Trophoblast cell (in vitro differentiated cells and primary cell): ENCODE measurements at regions not wholly inside any gene's neighbourhood (a gene's known extent, or its start where the extent isn't known, plus 50 kb on each side); places are given as distances from the start of the nearest gene placed in this dataset.
A peak's percentile ranks its signal among the peaks of the same experiment; 100 is the strongest.

Experiments
- DNase-seq, 2 donors: peaks; one replicate each; pipeline ENCODE4 v3.0.0-alpha.2; 2016
- H2AFZ ChIP-seq: 2 replicates; pipeline ENCODE4 v1.6.1; 2013; ENCODE audit warnings: low read length, moderate library complexity, mild to moderate bottlenecking; ENCODE audit not compliant: insufficient read depth, poor library complexity
- H2AK5ac ChIP-seq: 2 replicates; pipeline ENCODE4 v1.6.1; 2013; ENCODE audit warnings: mild to moderate bottlenecking, low read length
- H2BK120ac ChIP-seq: 2 replicates; pipeline ENCODE4 v1.6.1; 2013; ENCODE audit warnings: low read length, mild to moderate bottlenecking, moderate library complexity; ENCODE audit not compliant: insufficient read depth, poor library complexity
- H2BK12ac ChIP-seq: 2 replicates; pipeline ENCODE4 v1.6.1; 2013; ENCODE audit warnings: mild to moderate bottlenecking, low read length, moderate library complexity
- H2BK5ac ChIP-seq: 2 replicates; pipeline ENCODE4 v1.6.1; 2013; ENCODE audit warnings: low read length, low read depth, moderate library complexity, mild to moderate bottlenecking; ENCODE audit not compliant: poor library complexity
- H3K14ac ChIP-seq: 2 replicates; pipeline ENCODE4 v1.6.1; 2013; ENCODE audit warnings: mild to moderate bottlenecking, low read length
- H3K18ac ChIP-seq: 2 replicates; pipeline ENCODE4 v1.6.1; 2013; ENCODE audit warnings: mild to moderate bottlenecking, low read length
- H3K23ac ChIP-seq: 2 replicates; pipeline ENCODE4 v1.6.1; 2013; ENCODE audit warnings: low read length
- H3K27ac ChIP-seq: 2 replicates; pipeline ENCODE4 v1.5.1; 2013; ENCODE audit warnings: low read depth, mild to moderate bottlenecking, inconsistent platforms, low read length, moderate library complexity
- H3K27me3 ChIP-seq: 2 replicates; pipeline ENCODE4 v1.6.1; 2013; ENCODE audit warnings: inconsistent platforms, mild to moderate bottlenecking, low read length, moderate library complexity; ENCODE audit not compliant: insufficient read depth
- H3K36me3 ChIP-seq, 2 experiments: 1 replicate in 1 of 2; 2 replicates in 1 of 2; pipeline ENCODE4 v1.6.1; 2013; ENCODE audit warnings: low read length in 2 of 2, mild to moderate bottlenecking in 2 of 2, moderate library complexity in 1 of 2; ENCODE audit not compliant: insufficient read depth in 2 of 2, control insufficient read depth in 1 of 2
- H3K4ac ChIP-seq: 2 replicates; pipeline ENCODE4 v1.6.1; 2013; ENCODE audit warnings: low read depth, mild to moderate bottlenecking, low read length, moderate library complexity
- H3K4me1 ChIP-seq, 2 experiments: 1 replicate in 1 of 2; 2 replicates in 1 of 2; pipeline ENCODE4 v1.6.1; 2013; ENCODE audit warnings: low read length in 2 of 2, mild to moderate bottlenecking in 2 of 2, moderate library complexity in 1 of 2; ENCODE audit not compliant: insufficient read depth in 2 of 2, control insufficient read depth in 1 of 2
- H3K4me2 ChIP-seq: 2 replicates; pipeline ENCODE4 v1.6.1; 2013; ENCODE audit warnings: inconsistent platforms, mild to moderate bottlenecking, low read length, moderate library complexity
- H3K4me3 ChIP-seq: 2 replicates; pipeline ENCODE4 v1.5.1; 2013; ENCODE audit warnings: mild to moderate bottlenecking, low read depth, low read length, inconsistent platforms
- H3K79me1 ChIP-seq: one replicate; pipeline ENCODE4 v1.6.1; 2013; ENCODE audit warnings: low read length
- H3K79me2 ChIP-seq: 2 replicates; pipeline ENCODE4 v1.6.1; 2013; ENCODE audit warnings: low read length, mild to moderate bottlenecking; ENCODE audit not compliant: control insufficient read depth, insufficient read depth, poor library complexity
- H3K9ac ChIP-seq: 2 replicates; pipeline ENCODE4 v1.6.1; 2013; ENCODE audit warnings: mild to moderate bottlenecking, low read length
- H3K9me3 ChIP-seq: 2 replicates; pipeline ENCODE4 v1.6.1; 2013; ENCODE audit warnings: low read depth, mild to moderate bottlenecking, control low read depth, inconsistent platforms, low read length; ENCODE audit not compliant: insufficient read depth
- H4K12ac ChIP-seq: 2 replicates; pipeline ENCODE4 v1.6.1; 2013; ENCODE audit warnings: low read depth, mild to moderate bottlenecking, low read length, moderate library complexity
- H4K8ac ChIP-seq: 2 replicates; pipeline ENCODE4 v1.6.1; 2013; ENCODE audit warnings: low read depth, mild to moderate bottlenecking, low read length, moderate library complexity
- H4K91ac ChIP-seq: one replicate; pipeline ENCODE4 v1.6.1; 2013; ENCODE audit warnings: low read depth, mild to moderate bottlenecking, low read length, moderate library complexity
- WGBS: extraction: QIAGEN DNeasy Blood & Tissue Kit; methylation state at CpG from one replicate; pipeline ENCODE4 v1.1.7; 2013; ENCODE audit warnings: missing lambda C conversion rate; ENCODE audit not compliant: insufficient read length, insufficient coverage; ENCODE audit errors: extremely low coverage; 5-methylcytosine and 5-hydroxymethylcytosine counted together

GRCh38 chr6:67889682-67889995 lies 745.4 kb upstream of the ADGRB3 start:
- no peak overlapping the region for H2BK5ac ChIP-seq
- H3K4ac ChIP-seq = no peak overlapping the region
- H4K91ac ChIP-seq = no peak overlapping the region
- peaks cover 7% of the 10 kb centered on the region for H3K79me1 ChIP-seq
- DNase-seq = no peak
- H4K8ac ChIP-seq = no peak overlapping the region
- no peak overlapping the region for H3K9ac ChIP-seq
- H3K18ac ChIP-seq = no peak overlapping the region
- H3K23ac ChIP-seq = no peak overlapping the region
- no peaks in the 10 kb centered on the region for H3K79me2 ChIP-seq
- H3K14ac ChIP-seq = no peak overlapping the region
- H3K4me2 ChIP-seq = no peak overlapping the region
- H3K4me3 ChIP-seq = no peak overlapping the region
- H2BK12ac ChIP-seq = no peak overlapping the region
- no peaks in the 10 kb centered on the region for H3K27me3 ChIP-seq
- no peak overlapping the region for H4K12ac ChIP-seq
- H3K36me3 ChIP-seq = peaks cover 0 to 1% of the 10 kb centered on the region in 2 experiments
- H2BK120ac ChIP-seq = no peak overlapping the region
- no peak overlapping the region for H2AK5ac ChIP-seq
- peaks cover 3% of the 10 kb centered on the region for H3K9me3 ChIP-seq
- no CpG with 5 or more reads among the region's 2 CpGs for WGBS
- H3K27ac ChIP-seq = no peak overlapping the region
- H3K4me1 ChIP-seq = no peaks in the 10 kb centered on the region
- H2AFZ ChIP-seq = no peak overlapping the region

GRCh38 chr6:67888886-67889681 lies 746.0 kb upstream of the ADGRB3 start:
- H3K9me3 ChIP-seq = peaks cover 3% of the 10 kb centered on the region
- H3K36me3 ChIP-seq = peaks cover 0 to 1% of the 10 kb centered on the region in 2 experiments
- H4K12ac ChIP-seq = no peak overlapping the region
- H3K4me2 ChIP-seq = no peak overlapping the region
- H3K4me1 ChIP-seq = no peaks in the 10 kb centered on the region
- no peak overlapping the region for H3K4ac ChIP-seq
- no peak overlapping the region for H2AK5ac ChIP-seq
- WGBS = no CpG with 5 or more reads among the region's 21 CpGs
- H3K9ac ChIP-seq = no peak overlapping the region
- H3K27ac ChIP-seq = peak overlapping the region; percentile 23
- no peak overlapping the region for H2AFZ ChIP-seq
- peak overlapping the region; percentile 82 for H2BK12ac ChIP-seq
- H4K91ac ChIP-seq = peak overlapping the region; percentile 86
- no peak overlapping the region for H3K4me3 ChIP-seq
- peak overlapping the region; percentile 73 for H2BK5ac ChIP-seq
- H2BK120ac ChIP-seq = peak overlapping the region; percentile 79
- DNase-seq = no peak
- no peak overlapping the region for H3K23ac ChIP-seq
- H3K79me2 ChIP-seq = no peaks in the 10 kb centered on the region
- no peaks in the 10 kb centered on the region for H3K27me3 ChIP-seq
- peak overlapping the region; percentile 8 for H3K14ac ChIP-seq
- H3K18ac ChIP-seq = no peak overlapping the region
- H3K79me1 ChIP-seq = peaks cover 7% of the 10 kb centered on the region
- peak overlapping the region; percentile 58 for H4K8ac ChIP-seq

- peak overlapping the region; percentile 86 for H4K91ac ChIP-seq
- no peak overlapping the region for H3K4me2 ChIP-seq
- H3K18ac ChIP-seq = no peak overlapping the region
- no peak overlapping the region for H2AK5ac ChIP-seq
- no peak overlapping the region for H3K14ac ChIP-seq
- H2BK5ac ChIP-seq = peak overlapping the region; percentile 73
- no peaks in the 10 kb centered on the region for H3K79me2 ChIP-seq
- no peak for DNase-seq
- no peak overlapping the region for H4K12ac ChIP-seq
- H3K27ac ChIP-seq = no peak overlapping the region
- no peak overlapping the region for H3K23ac ChIP-seq
- H3K4me1 ChIP-seq = no peaks in the 10 kb centered on the region
- WGBS = no CpG with 5 or more reads among the region's 9 CpGs
- H3K27me3 ChIP-seq = no peaks in the 10 kb centered on the region
- H3K36me3 ChIP-seq = peaks cover 0 to 1% of the 10 kb centered on the region in 2 experiments
- H3K9me3 ChIP-seq = peaks cover 3% of the 10 kb centered on the region
- peak overlapping the region; percentile 58 for H4K8ac ChIP-seq
- no peak overlapping the region for H2AFZ ChIP-seq
- peak overlapping the region; percentile 79 for H2BK120ac ChIP-seq
- H3K4ac ChIP-seq = no peak overlapping the region
- H3K4me3 ChIP-seq = no peak overlapping the region
- H2BK12ac ChIP-seq = peak overlapping the region; percentile 82
- H3K79me1 ChIP-seq = peaks cover 7% of the 10 kb centered on the region
- no peak overlapping the region for H3K9ac ChIP-seq
These were observed 746.6 kb upstream of the ADGRB3 start for GRCh38 chr6:67888546-67888885.

GRCh38 chr6:67887747-67888545 lies 747.1 kb upstream of the ADGRB3 start:
- Histone ChIP-seq H2AFZ (no peak overlapping the region), H3K36me3 (peaks cover 0 to 1% of the 10 kb centered on the region in 2 experiments), H3K14ac (peak overlapping the region; percentile 61), H3K23ac (no peak overlapping the region), H3K79me2 (no peaks in the 10 kb centered on the region), H3K27me3 (no peaks in the 10 kb centered on the region), H3K4me2 (no peak overlapping the region), H4K12ac (peak overlapping the region; percentile 13), H2AK5ac (peak overlapping the region; percentile 89), H3K79me1 (peaks cover 7% of the 10 kb centered on the region), H3K4me3 (no peak overlapping the region), H2BK120ac (peak overlapping the region; percentile 90), H2BK5ac (peak overlapping the region; percentile 64), H3K27ac (no peak overlapping the region), H3K18ac (no peak overlapping the region), H3K9ac (no peak overlapping the region), H4K91ac (peak overlapping the region; percentile 86), H2BK12ac (peak overlapping the region; percentile 82), H3K9me3 (peaks cover 3% of the 10 kb centered on the region), H3K4me1 (no peaks in the 10 kb centered on the region), H3K4ac (peak overlapping the region; percentile 42), H4K8ac (peak overlapping the region; percentile 56)
- no peak for DNase-seq
- WGBS = 100% methylated on average over 1 of the region's 17 CpGs
